H1 (cell line): ENCODE measurements at regions not wholly inside any gene's neighbourhood (a gene's known extent, or its start where the extent isn't known, plus 50 kb on each side); places are given as distances from the start of the nearest gene placed in this dataset.
A peak's percentile ranks its signal among the peaks of the same experiment; 100 is the strongest.

ENCODE experiments used
- CTCF ChIA-PET: fragments of 300-600 bp; sonication (Branson Sonifier 250); formaldehyde crosslinking; loops from one replicate; lab custom pipeline; 2021; ENCODE audit not compliant: partially characterized antibody; lab: Charles Lee
- POLR2A ChIA-PET: fragments of 300-600 bp; sonication (Branson Sonifier 250); formaldehyde crosslinking; loops from one replicate; lab custom pipeline; 2021; ENCODE audit warnings: inconsistent platforms; ENCODE audit not compliant: partially characterized antibody; lab: Charles Lee
- DNase-seq, 2 experiments: peaks; one replicate each; pipeline versions ENCODE4 v3.0.0 to v3.0.0-alpha.2; 2010 to 2022; ENCODE audit warnings: low spot score in 2 of 2, low read depth in 1 of 2, mixed read lengths in 1 of 2
- FAIRE-seq: peaks from 2 replicates; lab custom pipeline; 2011; peaks lifted over from hg19 to GRCh38; lab: Jason Lieb, UNC
- H2AFZ ChIP-seq: 2 replicates; pipeline ENCODE4 v1.8.1; 2012; ENCODE audit warnings: low read length, inconsistent platforms
- H2AK5ac ChIP-seq: 2 replicates; pipeline ENCODE4 v1.6.1; 2013; ENCODE audit warnings: low read depth, low read length
- H2BK120ac ChIP-seq: replicated peaks from 2 replicates; pipeline ENCODE3; 2013; ENCODE audit warnings: low read depth, low read length, inconsistent platforms
- H2BK12ac ChIP-seq: 2 replicates; pipeline ENCODE4 v1.6.1; 2013; ENCODE audit warnings: low read depth, low read length
- H2BK15ac ChIP-seq: 2 replicates; pipeline ENCODE4 v1.6.1; 2013; ENCODE audit warnings: low read length
- H2BK20ac ChIP-seq: 2 replicates; pipeline ENCODE4 v1.6.1; 2013; ENCODE audit warnings: low read length
- H2BK5ac ChIP-seq: 2 replicates; pipeline ENCODE4 v1.6.1; 2013; ENCODE audit warnings: low read depth, low read length
- H3K14ac ChIP-seq: 2 replicates; pipeline ENCODE4 v1.6.1; 2013; ENCODE audit warnings: inconsistent platforms; ENCODE audit not compliant: insufficient read length
- H3K18ac ChIP-seq: 2 replicates; pipeline ENCODE4 v1.6.1; 2013; ENCODE audit warnings: low read length; ENCODE audit errors: extremely low read depth
- H3K23ac ChIP-seq: 2 replicates; pipeline ENCODE4 v1.6.1; 2013; ENCODE audit warnings: inconsistent platforms; ENCODE audit not compliant: insufficient read length
- H3K23me2 ChIP-seq: 2 replicates; pipeline ENCODE4 v1.6.1; 2013; ENCODE audit warnings: low read depth, low read length
- H3K27ac ChIP-seq: 2 replicates; pipeline ENCODE4 v1.6.1; 2011; ENCODE audit warnings: low read depth, low read length, inconsistent platforms
- H3K27me3 ChIP-seq, 4 experiments: replicated peaks in 1 of 4; 1 replicate in 1 of 4; 2 replicates in 3 of 4; pipeline versions ENCODE4 v1.6.1 to v1.8.1; 2011 to 2013; ENCODE audit warnings: low read length in 3 of 4, mild to moderate bottlenecking in 3 of 4, inconsistent platforms in 2 of 4, mixed read lengths in 2 of 4, moderate library complexity in 1 of 4; ENCODE audit not compliant: control insufficient read depth in 3 of 4, insufficient read depth in 3 of 4; ENCODE audit errors: extremely low read depth in 1 of 4
- H3K36me3 ChIP-seq, 4 experiments: 2 replicates each; pipeline versions ENCODE4 v1.6.1 to v1.8.1; 2011 to 2013; ENCODE audit warnings: mild to moderate bottlenecking in 4 of 4, low read length in 3 of 4, moderate library complexity in 2 of 4, control low read depth in 1 of 4, inconsistent platforms in 1 of 4; ENCODE audit not compliant: insufficient read depth in 4 of 4, control insufficient read depth in 2 of 4
- H3K4ac ChIP-seq: replicated peaks from 2 replicates; pipeline ENCODE3; 2013; ENCODE audit warnings: low read length, low read depth, mixed read lengths, inconsistent platforms; ENCODE audit not compliant: insufficient read length
- H3K4me1 ChIP-seq, 4 experiments: replicated peaks in 1 of 4; 1 replicate in 1 of 4; 2 replicates in 3 of 4; pipeline versions ENCODE4 v1.6.1 to v1.8.1; 2011 to 2013; ENCODE audit warnings: low read length in 3 of 4, inconsistent platforms in 2 of 4, mixed read lengths in 1 of 4; ENCODE audit not compliant: insufficient read depth in 4 of 4, control insufficient read depth in 3 of 4
- H3K4me2 ChIP-seq, 2 experiments: 2 replicates each; pipeline versions ENCODE4 v1.6.1 to v1.8.1; 2011 to 2013; ENCODE audit warnings: low read depth in 2 of 2, low read length in 2 of 2, control low read depth in 1 of 2, inconsistent platforms in 1 of 2, mild to moderate bottlenecking in 1 of 2; ENCODE audit not compliant: insufficient read depth in 1 of 2
- H3K4me3 ChIP-seq, 4 experiments: fragments of 200-600, 300-600 bp in 1 of 4; sonication (generic), shearing (Covaris generic), sonication (Bioruptor Twin) in 1 of 4; 2 replicates each; pipeline versions ENCODE4 v1.5.1 to v1.8.1; 2011 to 2016; ENCODE audit warnings: low read length in 4 of 4, low read depth in 3 of 4, control low read depth in 2 of 4, inconsistent platforms in 2 of 4, mild to moderate bottlenecking in 2 of 4, mixed read lengths in 1 of 4, moderate library complexity in 1 of 4; ENCODE audit not compliant: insufficient read depth in 2 of 4; ENCODE audit errors: extremely low read depth in 1 of 4
- H3K56ac ChIP-seq: replicated peaks from 2 replicates; pipeline ENCODE3; 2013; ENCODE audit warnings: low read depth, mild to moderate bottlenecking, mixed read lengths, low read length, inconsistent platforms; ENCODE audit not compliant: insufficient read length
- H3K79me1 ChIP-seq: 2 replicates; pipeline ENCODE4 v1.6.1; 2013; ENCODE audit warnings: low read depth, low read length, control low read depth
- H3K79me2 ChIP-seq, 2 experiments: 2 replicates each; pipeline versions ENCODE4 v1.6.1 to v1.8.1; 2012 to 2013; ENCODE audit warnings: low read length in 2 of 2, mild to moderate bottlenecking in 2 of 2, inconsistent platforms in 1 of 2; ENCODE audit not compliant: insufficient read depth in 2 of 2, control insufficient read depth in 1 of 2
- H3K9ac ChIP-seq, 4 experiments: replicated peaks in 1 of 4; 1 replicate in 1 of 4; 2 replicates in 3 of 4; pipeline versions ENCODE4 v1.6.1 to v1.8.1; 2011 to 2013; ENCODE audit warnings: low read depth in 3 of 4, low read length in 3 of 4, control low read depth in 2 of 4, mild to moderate bottlenecking in 2 of 4, moderate library complexity in 2 of 4, inconsistent platforms in 1 of 4; ENCODE audit errors: extremely low read depth in 1 of 4
- H3K9me3 ChIP-seq, 2 experiments: 2 replicates each; pipeline versions ENCODE4 v1.6.1 to v1.8.1; 2012 to 2013; ENCODE audit warnings: mild to moderate bottlenecking in 2 of 2, moderate library complexity in 2 of 2, control low read depth in 1 of 2, inconsistent platforms in 1 of 2, low read depth in 1 of 2, low read length in 1 of 2, mixed read lengths in 1 of 2; ENCODE audit not compliant: insufficient read depth in 2 of 2
- H4K20me1 ChIP-seq, 2 experiments: replicated peaks in 1 of 2; 2 replicates each; pipeline versions ENCODE3 to v1.8.1; 2011 to 2013; ENCODE audit warnings: inconsistent platforms in 2 of 2, low read length in 2 of 2, mild to moderate bottlenecking in 1 of 2; ENCODE audit not compliant: insufficient read depth in 2 of 2, control insufficient read depth in 1 of 2
- H4K5ac ChIP-seq: 2 replicates; pipeline ENCODE4 v1.6.1; 2013; ENCODE audit warnings: low read length, low read depth, mixed read lengths, inconsistent platforms; ENCODE audit not compliant: insufficient read length
- H4K8ac ChIP-seq: 2 replicates; pipeline ENCODE4 v1.8.0; 2013; ENCODE audit warnings: mild to moderate bottlenecking, moderate library complexity, low read length, inconsistent platforms; ENCODE audit not compliant: insufficient read depth; ENCODE audit errors: extremely low read depth
- H4K91ac ChIP-seq: replicated peaks from 2 replicates; pipeline ENCODE3; 2013; ENCODE audit warnings: low read length, mixed read lengths, inconsistent platforms; ENCODE audit not compliant: insufficient read length
- CTCF ChIP-seq, 3 experiments: IDR thresholded peaks; 1 replicate in 2 of 3; 2 replicates in 1 of 3; pipeline versions ENCODE4 v1.5.1 to v1.6.1; 2011; ENCODE audit warnings: low read length in 3 of 3, mild to moderate bottlenecking in 3 of 3, inconsistent platforms in 2 of 3, low read depth in 1 of 3, moderate library complexity in 1 of 3; ENCODE audit not compliant: insufficient read depth in 1 of 3; ENCODE audit errors: control extremely low read depth in 1 of 3
- RAD21 ChIP-seq, 2 experiments: IDR thresholded peaks in 1 of 2; conservative IDR thresholded peaks in 1 of 2; 2 replicates each; pipeline ENCODE4 v1.6.1; 2011; ENCODE audit warnings: low read depth in 2 of 2, low read length in 2 of 2, improper control_type of control experiment in 1 of 2, inconsistent platforms in 1 of 2, mild to moderate bottlenecking in 1 of 2, moderate library complexity in 1 of 2
- SIN3A ChIP-seq, 2 experiments: IDR thresholded peaks in 1 of 2; conservative IDR thresholded peaks in 1 of 2; 2 replicates each; pipeline ENCODE4 v1.6.1; 2011 to 2012; ENCODE audit warnings: low read length in 2 of 2, improper control_type of control experiment in 1 of 2, low read depth in 1 of 2, mild to moderate bottlenecking in 1 of 2
- WGBS, 2 experiments: shearing (Covaris generic) in 1 of 2; methylation state at CpG; one replicate each; pipeline versions ENCODE4 v1.1.6 to v1.1.7; 2013 to 2015; ENCODE audit warnings: low lambda C conversion rate in 2 of 2, mixed read lengths in 2 of 2, inconsistent platforms in 1 of 2, low coverage in 1 of 2, missing lambda C conversion rate in 1 of 2; ENCODE audit not compliant: insufficient replicate concordance in 2 of 2, insufficient coverage in 1 of 2, insufficient read length in 1 of 2; ENCODE audit errors: extremely low coverage in 1 of 2, missing lambda C conversion rate in 1 of 2; 5-methylcytosine and 5-hydroxymethylcytosine counted together

DNA sequence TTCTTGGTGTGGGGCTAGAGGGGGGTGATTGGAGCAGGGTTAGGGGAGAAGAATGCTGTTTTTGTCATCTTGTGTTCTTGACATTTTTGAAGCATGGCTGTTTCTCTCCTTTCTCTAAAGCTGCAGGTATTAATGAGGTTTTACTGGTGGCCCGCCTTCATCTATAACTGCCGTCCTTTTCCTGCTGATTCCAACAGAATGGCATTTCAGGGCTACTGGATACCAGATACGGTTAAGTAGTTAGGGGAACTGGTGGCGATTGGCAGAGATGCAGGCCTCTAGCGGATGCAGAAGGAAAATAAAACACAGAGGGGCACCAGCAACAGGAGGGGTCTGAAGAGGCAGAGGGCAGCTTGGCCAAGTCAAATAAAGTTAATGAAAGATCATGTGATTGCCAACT is 89.7 kb upstream of the EEF1E1 start:
- Histone ChIP-seq H3K14ac (no peak overlapping the region), H2BK20ac (no peak overlapping the region), H4K8ac (no peak overlapping the region), H3K9ac (no peak overlapping the region), H4K20me1 (no peaks in the 10 kb centered on the region), H3K36me3 (no peaks in the 10 kb centered on the region), H2BK120ac (no peak overlapping the region), H3K4me1 (peaks cover 1 to 11% (median 7%) of the 10 kb centered on the region in 4 experiments; a peak in 5 of 7 replicates), H2BK5ac (no peak overlapping the region), H4K5ac (no peak overlapping the region), H2BK15ac (no peak overlapping the region), H3K23me2 (no peaks in the 10 kb centered on the region), H3K79me1 (no peaks in the 10 kb centered on the region), H3K27ac (no peak overlapping the region), H3K27me3 (no peaks in the 10 kb centered on the region), H3K4me3 (no peak overlapping the region), H3K4ac (no peak overlapping the region), H3K79me2 (no peaks in the 10 kb centered on the region), H3K23ac (no peak overlapping the region), H4K91ac (no peak overlapping the region), H3K18ac (no peak overlapping the region), H2BK12ac (no peak overlapping the region), H3K9me3 (no peaks in the 10 kb centered on the region), H2AFZ (no peak overlapping the region), H3K4me2 (peak overlapping the region in 1 of 2 experiments; percentile 18; a peak in 1 of 4 replicates), H2AK5ac (no peak overlapping the region), H3K56ac (no peak overlapping the region)
- FAIRE-seq (peak; percentile 13), DNase-seq (no peak)
- POLR2A ChIA-PET: no interaction called here
- no peak for TF ChIP-seq SIN3A (conservative IDR thresholded peaks at IDR 0.05 in 1 of 2, IDR thresholded peaks at IDR 0.05 in 1 of 2; ENCODE audit: low read depth in 1 of 2, low read length in 2 of 2)
- peak in 1 of 2 experiments; percentile 22; a peak in 1 of 4 replicates for TF ChIP-seq RAD21 (IDR thresholded peaks at IDR 0.05 in 1 of 2, conservative IDR thresholded peaks at IDR 0.05 in 1 of 2; ENCODE audit: low read depth in 2 of 2, low read length in 2 of 2)
- TF ChIP-seq CTCF (IDR thresholded peaks at IDR 0.05; ENCODE audit: control extremely low read depth in 1 of 3, insufficient read depth in 1 of 3, low read depth in 1 of 3, low read length in 3 of 3): peak; percentile 11 to 23 (median 16); a peak in 3 of 4 replicates
- CTCF ChIA-PET: interaction anchor here (1.1 to 1.9 kb wide), 5 partner anchors 11 to 60 kb away, joined by 3 to 9 read pairs (median 4); no protein-coding TSS in a partner anchor
- WGBS, 2 experiments: 64% methylated on average over 5 of the region's 5 CpGs; no CpG with 5 or more reads in 1 of the 2 experiments
